Fibroblast of mammary gland (primary cell): ENCODE measurements at regions not wholly inside any gene's neighbourhood (a gene's known extent, or its start where the extent isn't known, plus 50 kb on each side); places are given as distances from the start of the nearest gene placed in this dataset.
A peak's percentile ranks its signal among the peaks of the same experiment; 100 is the strongest.
"Not testable (repeated sequence)": the region's sequence is repeated elsewhere in the genome, so short reads cannot be mapped to it uniquely, and the experiment has no call there.

Experiments used
- DNase-seq: peaks from one replicate; pipeline ENCODE4 v3.0.0-alpha.2; 2010; ENCODE audit warnings: low read depth
- H3K4me3 ChIP-seq: 2 replicates; pipeline ENCODE4 v1.5.1; 2011; ENCODE audit warnings: low read depth, mild to moderate bottlenecking, low read length, moderate library complexity; ENCODE audit not compliant: control insufficient read depth
- TF ChIP-seq, protein P1 (sequence below): conservative IDR thresholded peaks from 2 replicates; pipeline ENCODE4 v1.5.1; 2011; ENCODE audit warnings: low read depth, low read length, inconsistent platforms; ENCODE audit not compliant: control insufficient read depth, insufficient read depth

DNA sequence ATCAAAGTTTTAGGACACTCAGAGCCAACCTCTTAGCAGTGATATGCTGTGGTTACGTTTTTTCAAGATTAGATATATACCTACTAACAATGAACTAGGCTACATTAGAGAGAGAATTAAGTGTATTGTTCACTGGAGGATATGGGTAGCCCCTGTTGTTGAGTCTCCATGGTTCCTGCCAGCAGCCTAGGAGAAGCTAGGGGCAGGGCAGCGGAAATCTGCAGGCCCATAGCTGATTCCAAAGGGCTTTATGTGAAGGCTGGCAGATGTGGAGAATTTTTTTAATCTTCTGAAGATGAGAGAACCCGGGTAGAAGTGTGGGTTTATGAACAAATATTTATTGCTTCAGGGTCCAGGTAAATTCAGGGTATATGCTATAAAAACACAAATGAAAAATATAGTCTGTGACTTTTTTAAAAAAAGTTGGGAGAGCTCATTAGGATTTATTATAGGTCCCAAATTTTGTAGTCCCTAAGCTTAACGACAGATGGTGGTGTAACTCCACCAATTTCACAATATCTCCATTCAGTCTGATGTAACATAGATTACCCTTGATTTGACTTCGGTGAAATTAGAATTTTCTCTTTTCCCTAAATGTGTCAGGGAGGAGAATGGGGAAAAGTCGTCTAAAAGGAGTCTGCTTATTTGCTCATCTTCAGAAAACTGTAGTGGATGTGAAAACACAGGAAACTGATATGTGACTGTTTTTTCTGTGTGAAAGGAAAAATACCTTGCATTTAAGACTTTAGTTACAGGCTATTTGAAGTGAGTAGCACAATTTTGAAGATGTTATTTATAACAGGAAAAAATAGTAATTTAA is 163.0 kb upstream of the PPP1R3A start:
- H3K4me3 ChIP-seq: no peak overlapping the region
- DNase-seq: peak; percentile 78
- TF ChIP-seq, protein P1, sequence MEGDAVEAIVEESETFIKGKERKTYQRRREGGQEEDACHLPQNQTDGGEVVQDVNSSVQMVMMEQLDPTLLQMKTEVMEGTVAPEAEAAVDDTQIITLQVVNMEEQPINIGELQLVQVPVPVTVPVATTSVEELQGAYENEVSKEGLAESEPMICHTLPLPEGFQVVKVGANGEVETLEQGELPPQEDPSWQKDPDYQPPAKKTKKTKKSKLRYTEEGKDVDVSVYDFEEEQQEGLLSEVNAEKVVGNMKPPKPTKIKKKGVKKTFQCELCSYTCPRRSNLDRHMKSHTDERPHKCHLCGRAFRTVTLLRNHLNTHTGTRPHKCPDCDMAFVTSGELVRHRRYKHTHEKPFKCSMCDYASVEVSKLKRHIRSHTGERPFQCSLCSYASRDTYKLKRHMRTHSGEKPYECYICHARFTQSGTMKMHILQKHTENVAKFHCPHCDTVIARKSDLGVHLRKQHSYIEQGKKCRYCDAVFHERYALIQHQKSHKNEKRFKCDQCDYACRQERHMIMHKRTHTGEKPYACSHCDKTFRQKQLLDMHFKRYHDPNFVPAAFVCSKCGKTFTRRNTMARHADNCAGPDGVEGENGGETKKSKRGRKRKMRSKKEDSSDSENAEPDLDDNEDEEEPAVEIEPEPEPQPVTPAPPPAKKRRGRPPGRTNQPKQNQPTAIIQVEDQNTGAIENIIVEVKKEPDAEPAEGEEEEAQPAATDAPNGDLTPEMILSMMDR: peak; percentile 63

DNA sequence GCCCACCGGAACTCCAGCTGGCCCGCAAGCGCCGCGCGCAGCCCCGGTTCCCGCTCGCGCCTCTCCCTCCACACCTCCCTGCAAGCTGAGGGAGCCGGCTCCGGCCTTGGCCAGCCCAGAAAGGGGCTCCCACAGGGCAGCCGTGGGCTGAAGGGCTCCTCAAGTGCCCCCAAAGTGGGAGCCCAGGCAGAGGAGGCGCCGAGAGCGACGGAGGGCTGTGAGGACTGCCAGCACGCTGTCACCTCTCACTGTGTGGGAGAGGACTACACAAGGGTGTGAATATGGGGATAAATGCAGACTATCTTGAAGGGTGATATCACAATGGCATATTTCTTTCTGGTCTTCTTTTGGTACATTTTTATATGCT is 158.3 kb upstream of the PPP1R3A start:
- not testable (repeated sequence) for H3K4me3 ChIP-seq, DNase-seq

DNA sequence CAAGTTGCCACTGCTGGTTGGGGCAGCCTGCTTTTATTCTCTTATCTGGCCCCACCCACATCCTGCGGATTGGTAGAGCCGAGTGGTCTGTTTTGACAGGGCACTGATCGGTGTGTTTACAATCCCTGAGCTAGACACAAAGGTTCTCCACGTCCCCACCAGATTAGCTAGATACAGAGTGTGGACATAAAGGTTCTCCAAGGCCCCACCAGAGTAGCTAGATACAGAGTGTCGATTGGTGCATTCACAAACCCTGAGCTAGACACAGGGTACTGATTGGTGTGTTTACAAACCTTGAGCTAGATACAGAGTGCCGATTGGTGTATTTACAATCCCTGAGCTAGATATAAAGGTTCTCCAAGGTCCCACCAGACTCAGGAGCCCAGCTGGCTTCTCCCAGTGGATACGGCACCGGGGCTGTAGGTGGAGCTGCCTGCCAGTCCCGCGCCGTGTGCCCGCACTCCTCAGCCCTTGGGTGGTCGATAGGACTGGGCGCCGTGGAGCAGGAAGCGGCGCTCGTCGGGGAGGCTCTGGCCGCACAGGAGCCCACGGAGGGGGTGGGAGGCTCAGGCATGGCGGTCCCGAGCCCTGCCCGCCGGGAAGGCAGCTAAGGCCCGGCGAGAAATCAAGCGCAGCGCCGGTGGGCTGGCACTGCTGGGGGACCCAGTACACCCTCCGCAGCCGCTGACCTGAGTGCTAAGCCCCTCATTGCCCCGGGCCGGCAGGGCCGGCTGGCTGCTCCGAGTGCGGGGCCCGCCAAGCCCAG is 157.8 kb upstream of the PPP1R3A start:
- H3K4me3 ChIP-seq, DNase-seq: not testable (repeated sequence)

DNA sequence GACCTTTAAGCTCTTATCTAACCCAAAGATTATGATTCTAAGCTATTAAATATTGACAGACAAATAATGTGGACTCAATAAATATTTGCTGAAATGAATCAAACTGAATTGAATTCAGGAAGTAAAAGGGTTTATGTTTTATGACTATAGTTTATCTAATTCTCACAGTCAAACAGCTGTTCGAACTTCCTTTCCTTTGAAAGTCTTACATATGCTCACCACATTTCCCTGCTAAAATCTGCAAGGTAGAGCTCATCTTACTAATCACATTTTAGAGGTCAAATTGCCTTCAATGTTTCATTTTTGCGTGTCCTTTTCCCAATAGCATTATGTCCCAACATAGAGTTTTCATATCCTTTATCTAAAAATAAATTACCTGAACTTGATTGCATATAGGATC is 154.9 kb upstream of the PPP1R3A start:
- no peak overlapping the region for H3K4me3 ChIP-seq
- TF ChIP-seq, protein P1: no peak
- no peak for DNase-seq

DNA sequence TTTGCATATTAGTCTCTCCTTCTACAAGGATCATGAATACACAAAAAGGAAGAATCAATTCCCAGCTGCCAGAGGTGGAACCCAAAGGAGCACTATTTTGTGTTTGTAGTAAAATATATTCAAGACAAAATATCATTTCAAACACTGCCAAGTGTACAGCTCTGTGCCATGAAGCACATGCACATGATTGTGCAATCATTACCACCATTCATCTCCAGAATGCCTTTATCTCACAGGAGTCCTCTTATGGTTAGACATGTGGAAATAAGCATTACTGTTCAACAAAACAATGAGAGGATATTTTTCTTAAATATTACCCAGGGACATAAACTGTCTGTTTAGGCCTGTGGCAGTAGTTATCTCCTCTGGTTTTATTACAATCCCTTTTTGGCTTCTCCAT is 151.4 kb upstream of the PPP1R3A start:
- DNase-seq: peak; percentile 57
- H3K4me3 ChIP-seq: no peak overlapping the region
- TF ChIP-seq, protein P1: no peak

DNA sequence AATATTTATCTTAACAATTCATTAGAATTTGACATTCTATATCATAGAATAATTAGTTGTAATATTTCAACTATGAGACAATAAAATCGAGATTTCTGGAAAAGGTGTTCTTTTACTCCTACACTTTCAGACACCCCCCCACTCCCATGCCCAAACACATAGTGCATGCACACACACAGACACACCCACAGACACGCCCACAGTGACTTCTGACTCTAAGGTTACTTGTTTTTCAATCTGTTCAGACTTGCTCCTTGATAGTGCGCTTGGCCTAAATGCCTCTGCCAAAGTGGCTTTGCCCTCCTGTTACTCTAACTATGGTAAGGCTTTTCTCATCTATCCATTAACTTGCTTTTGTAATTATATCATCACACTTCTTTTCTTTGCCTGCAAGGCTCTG is 144.0 kb upstream of the PPP1R3A start:
- TF ChIP-seq, protein P1: no peak
- DNase-seq: no peak
- no peak overlapping the region for H3K4me3 ChIP-seq

DNA sequence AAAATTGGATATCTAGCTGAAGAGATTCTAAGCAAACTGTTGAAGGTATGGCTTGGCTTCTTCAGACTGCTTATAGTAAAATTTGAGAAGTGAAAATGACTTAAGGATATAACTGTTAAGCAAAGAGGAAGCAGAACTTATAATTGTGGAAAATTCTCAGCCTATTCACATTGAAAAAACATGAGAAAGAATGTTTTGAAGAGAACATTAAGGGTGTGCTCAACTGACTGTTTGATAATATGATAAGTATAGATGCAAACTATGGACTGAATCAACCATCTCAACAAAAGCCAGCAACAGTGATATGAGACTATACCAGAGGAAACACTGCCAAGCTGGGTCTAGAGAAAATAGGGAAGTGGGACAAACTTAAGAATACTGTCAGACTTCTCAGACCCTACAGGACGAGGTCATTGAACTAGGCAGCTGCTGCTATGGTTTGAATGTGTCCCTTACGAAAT is 133.1 kb upstream of the PPP1R3A start:
- DNase-seq: no peak
- TF ChIP-seq, protein P1: no peak
- no peak overlapping the region for H3K4me3 ChIP-seq
